ENCODE measurements at regions not wholly inside any gene's neighbourhood (a gene's known extent, or its start where the extent isn't known, plus 50 kb on each side); places are given as distances from the start of the nearest gene placed in this dataset.
"Not testable (repeated sequence)": the region's sequence is repeated elsewhere in the genome, so short reads cannot be mapped to it uniquely, and the experiment has no call there.

DNA sequence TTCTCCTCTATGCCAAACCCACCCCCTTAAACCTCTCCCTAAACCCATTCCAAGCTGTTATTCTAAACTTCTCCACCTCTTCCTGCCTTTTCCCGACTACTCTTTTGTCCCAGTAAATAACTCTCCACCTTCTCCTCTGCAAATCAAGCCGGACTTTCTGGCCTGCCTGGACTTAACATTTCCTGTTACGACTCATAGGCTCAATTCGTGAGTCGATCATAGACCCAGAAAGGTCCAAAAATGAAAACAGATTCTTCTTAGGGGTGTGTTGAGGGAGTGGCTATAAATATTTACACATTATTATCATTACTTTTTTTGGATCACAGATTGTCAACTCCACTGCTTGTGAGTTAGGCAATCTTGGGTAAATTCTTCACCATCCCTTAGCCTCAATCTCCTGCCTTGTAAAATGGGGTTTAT is 59.0 kb upstream of the HABP2 start:
- DNase-seq (ENCODE audit: low read depth in 2 of 2), result no peak

- DNase-seq (ENCODE audit: low read depth in 2 of 2), result no peak
These were observed 58.1 kb upstream of the HABP2 start for GRCh38 chr10:113494761-113495160.

DNA sequence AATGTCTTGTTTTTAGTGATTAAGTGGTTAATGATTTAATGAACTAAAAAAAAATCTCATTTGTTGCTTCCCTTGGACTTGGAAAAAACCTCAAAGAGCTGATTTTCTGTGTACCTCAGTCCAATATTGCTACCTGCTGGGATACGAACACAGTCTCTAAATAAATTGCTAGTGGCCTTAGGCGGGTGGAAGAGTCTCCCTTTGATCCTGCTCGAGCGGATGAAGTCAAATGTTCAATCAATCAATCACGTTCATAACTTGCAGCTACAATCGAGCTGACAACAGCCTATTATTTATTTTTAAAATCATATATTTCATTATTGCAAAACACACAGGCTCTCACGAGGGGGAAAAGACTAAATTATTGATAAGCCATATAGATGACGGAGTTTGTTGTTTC is 57.3 kb upstream of the HABP2 start:
- DNase-seq (ENCODE audit: low read depth in 2 of 2), result no peak

- DNase-seq (ENCODE audit: low read depth in 2 of 2), result no peak
These were observed 56.4 kb upstream of the HABP2 start for GRCh38 chr10:113496111-113497109.

GRCh38 chr10:113497198-113497597 is 55.7 kb upstream of the HABP2 start:
- no peak for DNase-seq (ENCODE audit: low read depth in 2 of 2)

DNA sequence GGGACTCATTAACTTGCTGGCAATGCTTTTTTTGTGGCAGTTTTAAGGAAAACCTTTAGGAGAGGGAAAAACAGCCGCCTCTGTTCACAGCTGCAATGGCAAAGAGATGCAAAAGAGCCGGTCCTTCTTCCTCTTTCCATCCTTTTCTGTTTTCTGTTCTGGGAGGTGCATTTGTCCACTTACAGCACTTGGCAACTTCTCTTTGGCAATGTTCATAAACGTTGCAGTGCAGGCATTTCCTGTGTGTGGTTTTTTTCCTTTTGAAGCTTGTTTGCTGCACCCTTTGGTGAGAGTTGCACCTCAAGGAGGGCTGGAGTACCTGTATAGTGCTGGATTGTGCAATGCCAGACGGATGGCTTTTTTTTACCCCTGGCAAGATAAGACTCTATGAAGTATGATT is 53.9 kb upstream of the HABP2 start:
- DNase-seq (ENCODE audit: low read depth in 2 of 2), result no peak

DNA sequence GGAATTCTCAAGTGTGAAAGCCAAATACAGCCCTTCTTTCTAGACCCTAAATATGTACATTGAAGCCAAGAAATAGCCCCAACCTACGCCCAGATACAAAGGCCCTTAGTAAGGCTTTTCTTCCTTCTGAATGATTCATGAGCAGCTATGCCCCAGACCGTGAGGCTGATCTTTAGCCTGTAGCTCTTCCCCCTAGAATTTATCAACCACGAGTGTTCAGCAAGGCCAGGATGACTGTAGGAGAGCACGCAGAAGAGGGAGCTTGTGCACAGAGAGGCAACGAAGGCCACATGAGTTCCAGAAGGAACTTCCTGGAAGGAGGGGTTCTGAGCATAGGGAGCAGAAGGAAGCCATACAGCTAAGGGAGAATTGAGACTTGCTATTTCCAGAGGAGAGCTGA is 53.0 kb upstream of the HABP2 start:
- no peak for DNase-seq (ENCODE audit: low read depth in 2 of 2)

DNA sequence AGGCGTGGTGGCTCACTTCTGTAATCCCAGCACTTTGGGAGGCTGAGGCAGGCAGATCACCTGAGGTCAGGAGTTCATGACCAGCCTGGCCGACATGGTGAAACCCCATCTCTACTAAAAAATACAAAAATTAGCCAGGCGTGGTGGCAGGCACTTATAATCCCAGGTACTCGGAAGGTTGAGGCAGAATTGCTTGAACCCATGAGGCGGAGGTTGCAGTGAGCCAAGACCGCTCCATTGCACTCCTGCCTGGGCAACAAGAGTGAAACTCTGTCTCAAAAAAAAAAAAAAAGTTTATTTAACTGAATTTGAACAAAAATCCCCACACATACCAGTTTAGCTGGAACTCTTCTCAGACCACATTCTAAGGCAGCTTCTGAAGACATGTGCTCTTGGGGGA is 51.8 kb upstream of the HABP2 start:
- DNase-seq (ENCODE audit: low read depth in 2 of 2), result not testable (repeated sequence)
